GM21576 (cell line): ENCODE measurements at regions not wholly inside any gene's neighbourhood (a gene's known extent, or its start where the extent isn't known, plus 50 kb on each side); places are given as distances from the start of the nearest gene placed in this dataset.

Experiments
- ATAC-seq: cut with Tn5 transposase; IDR thresholded peaks from one replicate; pipeline ENCODE4 v1.9.1; 2021; ENCODE audit warnings: mild to moderate bottlenecking, moderate library complexity; ENCODE audit not compliant: unreplicated experiment

- no peak for ATAC-seq
These were observed 171.3 kb downstream of the SNCA start for GRCh38 chr4:89665662-89666061.

GRCh38 chr4:89664521-89664920, 172.4 kb downstream of the SNCA start:
- ATAC-seq = no peak

DNA sequence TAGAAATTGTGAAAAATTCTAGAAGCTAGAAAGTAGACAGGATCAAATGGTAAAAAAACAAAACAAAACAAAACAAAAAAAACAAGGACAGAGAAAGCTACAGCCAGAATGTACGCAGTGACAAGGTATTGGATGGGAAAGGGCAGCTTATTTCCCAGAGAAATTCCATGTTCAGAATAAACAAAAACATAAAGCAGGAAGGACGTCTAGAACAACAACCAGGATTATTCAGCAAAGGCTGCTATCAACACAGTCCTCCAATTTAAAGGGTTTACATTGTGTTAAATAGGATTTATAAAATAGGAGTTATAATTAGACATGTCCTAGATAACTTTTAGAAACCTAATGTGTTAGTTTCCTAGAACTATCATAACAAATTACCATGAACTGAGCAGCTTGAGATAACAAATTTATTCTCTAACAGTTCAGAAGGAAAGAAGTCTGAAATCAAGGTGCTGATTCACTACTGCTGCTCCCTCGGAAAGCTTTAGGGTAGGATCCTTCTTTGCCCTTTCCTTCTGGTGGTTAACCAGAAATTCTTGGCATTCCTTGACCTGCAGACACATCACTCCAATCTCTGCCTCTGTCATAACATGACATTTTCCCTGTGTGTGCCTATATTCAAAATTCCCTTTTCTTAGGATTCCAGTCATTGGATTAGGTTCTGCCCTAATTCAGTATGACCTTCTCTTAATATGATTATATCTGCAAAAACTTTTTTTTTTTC, 175.6 kb downstream of the SNCA start:
- ATAC-seq = no peak

GRCh38 chr4:89660444-89661172, 176.4 kb downstream of the SNCA start:
- no peak for ATAC-seq

- ATAC-seq = peak; percentile 86
These were observed 178.3 kb downstream of the SNCA start for GRCh38 chr4:89658701-89659024.

DNA sequence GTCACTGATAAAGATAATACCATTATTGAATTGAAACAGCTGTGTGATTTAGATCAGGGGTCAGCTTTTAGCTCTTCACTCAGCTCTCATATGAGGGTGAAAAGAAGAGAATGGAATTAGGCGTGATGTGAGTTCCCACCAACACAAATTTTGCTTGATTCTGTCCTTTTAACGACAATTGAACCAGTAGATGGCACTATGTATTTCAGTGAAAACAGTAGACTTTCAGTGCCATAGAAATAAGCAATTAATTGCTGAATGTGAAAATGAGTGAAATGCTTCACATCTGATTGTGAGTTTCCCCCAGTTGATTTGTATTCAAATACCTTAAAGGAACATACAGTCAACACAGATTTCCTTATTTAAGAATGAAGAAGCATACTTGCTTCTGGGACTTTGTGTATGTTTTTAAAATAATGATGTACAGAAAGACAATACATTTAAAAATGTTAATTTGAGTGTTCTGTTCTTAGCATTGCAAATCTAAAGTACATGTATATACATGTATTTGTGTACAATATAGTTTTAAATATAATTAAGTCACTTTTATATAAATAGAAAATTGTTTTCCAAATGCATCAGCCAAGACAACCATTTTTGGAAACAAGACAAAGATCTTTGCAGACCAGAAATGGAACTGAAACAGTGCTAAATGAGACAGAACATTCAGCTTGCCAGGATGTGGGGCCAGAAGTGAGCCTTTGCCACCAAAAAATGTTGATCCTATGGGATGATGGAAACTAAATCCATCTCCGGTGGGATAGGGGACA, 178.8 kb downstream of the SNCA start:
- ATAC-seq = peak; percentile 80

GRCh38 chr4:89653012-89653411, 183.9 kb downstream of the SNCA start:
- ATAC-seq = no peak

DNA sequence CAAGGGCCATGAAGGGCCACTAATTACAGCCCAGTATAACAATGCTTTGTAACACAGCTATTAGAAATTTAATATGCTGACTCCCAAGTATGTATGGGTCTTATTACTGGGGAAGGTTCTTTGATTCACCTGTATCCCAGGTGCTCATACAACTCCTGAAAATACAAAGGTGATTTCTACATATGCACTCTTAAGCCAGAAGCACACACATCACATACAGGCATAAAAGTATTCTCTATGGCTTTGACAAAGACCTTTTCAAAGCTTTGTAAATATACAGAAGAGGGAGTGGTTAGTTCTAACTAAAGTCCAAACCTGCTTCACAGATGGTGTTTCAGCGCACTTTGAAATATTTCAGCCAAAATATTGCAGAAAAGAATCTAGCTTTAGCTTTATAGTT, 191.5 kb downstream of the SNCA start:
- ATAC-seq = no peak

DNA sequence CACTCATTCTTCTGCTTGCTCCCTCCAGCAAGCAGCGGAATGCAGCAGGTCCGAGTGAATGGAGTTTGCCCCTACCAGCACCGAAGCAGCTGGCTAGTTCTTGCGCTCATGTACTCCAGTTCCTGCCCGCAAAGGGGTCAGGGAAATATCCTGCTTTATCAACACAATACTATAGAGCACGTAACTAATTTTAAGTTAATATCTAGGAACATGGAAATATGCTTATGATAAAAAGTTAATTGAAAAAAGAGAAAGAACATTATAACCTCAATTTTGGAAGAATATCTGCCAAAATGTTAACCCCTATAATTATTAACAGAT, 195.6 kb downstream of the SNCA start:
- no peak for ATAC-seq

GRCh38 chr4:89640620-89641366, 196.2 kb downstream of the SNCA start:
- ATAC-seq = no peak

DNA sequence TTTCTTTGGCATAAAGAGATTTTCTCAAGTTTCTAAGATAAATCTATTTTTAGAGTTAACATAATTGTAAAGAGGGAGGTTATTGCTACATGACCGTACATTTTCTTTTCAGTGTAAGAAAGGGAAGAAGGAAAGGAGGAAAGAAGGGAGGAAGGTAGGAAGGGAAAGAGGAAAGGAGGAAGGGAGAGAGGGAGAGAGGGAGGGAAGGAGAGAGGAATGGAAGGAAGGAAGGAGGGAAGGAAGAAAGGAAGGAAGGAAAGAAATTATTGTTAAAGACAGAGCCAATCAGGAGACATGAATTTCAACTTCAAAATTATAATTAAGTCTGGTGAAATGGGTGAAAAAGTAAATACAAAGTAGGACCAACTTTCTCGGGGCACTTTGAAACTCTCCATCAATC, 197.6 kb downstream of the SNCA start:
- no peak for ATAC-seq

- ATAC-seq = no peak
These were observed 211.2 kb downstream of the SNCA start for GRCh38 chr4:89625599-89626293.

- no peak for ATAC-seq
These were observed 217.6 kb downstream of the SNCA start for GRCh38 chr4:89619206-89619962.

DNA sequence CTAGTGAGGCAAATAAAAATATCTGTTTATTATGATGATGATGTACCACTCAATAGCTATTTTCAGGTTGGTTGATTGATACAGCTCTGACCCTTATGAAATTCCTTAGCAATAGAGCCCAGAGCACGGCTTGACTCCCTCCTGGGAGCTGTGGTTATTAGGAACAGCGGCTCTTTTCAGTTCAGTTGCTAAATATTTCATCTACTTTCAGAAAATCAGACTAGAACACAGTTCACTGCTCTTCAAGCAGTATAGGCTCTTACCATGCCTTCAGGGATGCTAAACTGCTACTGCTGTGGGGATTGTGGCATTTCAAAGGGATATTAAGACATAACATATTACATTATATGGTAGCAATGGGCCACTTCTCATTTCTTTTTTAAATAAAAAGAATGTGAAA, 218.8 kb downstream of the SNCA start:
- no peak for ATAC-seq

GRCh38 chr4:89617317-89617716, 219.6 kb downstream of the SNCA start:
- no peak for ATAC-seq

DNA sequence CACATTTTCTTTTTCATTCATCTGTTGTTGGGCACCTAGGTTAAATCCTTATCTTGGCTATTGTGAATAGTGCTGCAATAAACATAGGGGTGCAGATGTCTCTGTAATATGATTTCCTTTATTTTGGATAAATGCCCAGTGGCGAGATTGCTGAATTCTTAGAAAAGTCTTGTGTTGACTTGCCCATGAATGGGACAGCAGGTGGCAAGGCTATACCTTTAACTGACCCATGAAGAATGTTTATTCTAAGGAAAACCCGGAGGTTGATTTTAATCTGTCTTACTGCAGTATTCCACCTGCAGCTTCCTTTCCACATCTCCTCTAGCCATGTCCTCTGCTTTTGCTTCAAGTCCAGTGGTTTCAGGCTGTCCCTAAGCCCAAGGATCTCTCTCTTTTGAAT, 220.6 kb downstream of the SNCA start:
- no peak for ATAC-seq

- ATAC-seq = no peak
These were observed 221.9 kb downstream of the SNCA start for GRCh38 chr4:89615051-89615450.

DNA sequence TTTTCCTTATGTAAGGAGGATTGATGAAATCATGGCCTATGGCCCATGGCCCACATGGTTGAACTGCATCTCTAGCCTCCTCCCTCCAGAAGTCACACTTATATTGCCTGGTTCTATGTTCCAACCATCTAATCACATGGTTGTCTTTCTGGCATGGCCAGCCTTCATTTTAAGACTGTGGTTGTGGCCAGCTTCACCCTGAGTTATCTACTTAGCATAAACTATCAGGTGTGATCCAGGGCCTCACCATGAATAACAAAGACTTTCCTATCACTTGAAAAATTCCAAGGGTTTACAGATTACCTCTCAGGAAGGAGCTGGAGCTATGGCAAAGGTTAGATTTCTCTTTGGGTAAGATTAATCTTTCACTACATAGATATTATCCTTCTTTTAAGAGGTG, 222.8 kb downstream of the SNCA start:
- ATAC-seq = no peak

- no peak for ATAC-seq
These were observed 226.7 kb downstream of the SNCA start for GRCh38 chr4:89610236-89610635.

DNA sequence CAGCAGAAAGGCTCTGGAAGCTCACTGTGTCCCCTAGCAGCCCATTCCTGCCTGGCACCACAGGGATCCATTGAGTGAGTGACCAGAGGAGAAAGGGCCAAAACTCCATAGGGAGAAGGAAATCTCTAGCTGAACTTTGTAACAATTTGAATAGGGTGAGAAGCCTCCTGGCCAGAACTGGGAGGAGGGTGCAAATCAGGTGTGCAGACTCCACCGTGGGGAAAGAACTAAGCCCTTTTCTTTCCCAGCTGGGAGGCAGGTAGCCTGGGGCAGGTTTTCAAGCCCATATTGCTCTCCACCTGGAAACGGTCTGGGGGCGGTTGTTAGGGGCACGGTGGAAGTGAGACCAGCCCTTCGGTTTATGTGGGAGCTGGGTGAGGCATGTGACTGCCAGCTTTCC, 227.2 kb downstream of the SNCA start:
- ATAC-seq = no peak
